ENCODE measurements at regions not wholly inside any gene's neighbourhood (a gene's known extent, or its start where the extent isn't known, plus 50 kb on each side); places are given as distances from the start of the nearest gene placed in this dataset.

DNA sequence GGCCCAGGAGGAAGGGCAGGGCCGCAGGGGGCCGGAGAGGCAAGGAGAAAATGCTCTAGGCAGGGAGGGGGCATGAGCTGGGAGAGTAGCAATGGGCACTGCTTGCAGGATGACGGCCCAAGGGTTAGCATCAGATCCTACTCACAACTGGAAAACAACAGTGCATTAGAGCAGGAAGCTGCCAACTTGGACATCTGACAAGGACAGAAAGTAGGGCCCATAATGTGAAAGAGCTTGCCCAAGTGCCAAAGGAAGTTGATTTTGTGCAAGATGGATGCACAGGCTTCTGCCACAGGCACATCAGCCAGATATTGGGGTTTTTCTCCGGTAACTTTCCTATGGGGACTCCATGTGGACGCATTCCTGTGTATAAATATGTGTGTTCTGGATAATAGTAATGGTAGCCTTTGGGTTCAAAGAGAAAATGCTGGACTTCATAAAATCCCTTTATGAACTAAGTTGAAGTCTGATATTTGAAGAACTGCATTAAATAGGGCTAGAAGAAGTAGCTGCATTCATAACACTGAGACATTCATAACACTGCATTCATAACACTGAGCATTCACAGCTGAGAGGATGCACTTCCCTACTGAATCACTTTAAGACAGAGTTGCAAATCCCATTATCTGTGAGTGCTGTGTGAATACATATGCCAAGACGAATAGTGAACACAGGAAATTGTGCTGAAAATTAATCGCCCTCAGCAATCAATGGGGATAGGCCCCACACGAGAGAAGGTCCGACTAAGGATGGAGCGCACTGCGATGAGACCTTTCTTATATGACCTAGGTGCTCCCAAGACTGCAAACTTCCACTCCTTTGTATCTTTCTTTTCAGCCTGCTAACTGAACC, 235.6 kb upstream of the PRDM1 start:
- Histone ChIP-seq H3K9me3 (ENCODE audit: control insufficient read depth in 4 of 4, low read length in 3 of 4) (no peaks in the 10 kb centered on the region), H3K36me3 (ENCODE audit: control insufficient read depth in 4 of 4, insufficient read depth in 3 of 4, low read depth in 1 of 4, low read length in 3 of 4) (no peaks in the 10 kb centered on the region), H3K27ac (ENCODE audit: low read depth in 1 of 2, low read length in 2 of 2) (no peak overlapping the region), H3K4me3 (ENCODE audit: low read depth in 1 of 3, low read length in 3 of 3) (no peak overlapping the region), H3K4me1 (ENCODE audit: control insufficient read depth in 4 of 4, insufficient read depth in 4 of 4, low read length in 3 of 4) (no peaks in the 10 kb centered on the region), H3K9ac (ENCODE audit: low read depth in 1 of 2, low read length in 2 of 2) (no peak overlapping the region), H3K27me3 (ENCODE audit: control insufficient read depth in 4 of 4, insufficient read depth in 4 of 4, low read length in 3 of 4) (no peaks in the 10 kb centered on the region)
- TF ChIP-seq FOXA2 (IDR thresholded peaks at IDR 0.05) (no peak), HNF4A (conservative IDR thresholded peaks at IDR 0.05) (no peak), SP1 (IDR thresholded peaks at IDR 0.05) (no peak), FOXA1 (IDR thresholded peaks at IDR 0.05) (no peak), RAD21 (IDR thresholded peaks at IDR 0.05) (no peak), RXRA (IDR thresholded peaks at IDR 0.05) (no peak)
- TF ChIP-seq, protein P1, sequence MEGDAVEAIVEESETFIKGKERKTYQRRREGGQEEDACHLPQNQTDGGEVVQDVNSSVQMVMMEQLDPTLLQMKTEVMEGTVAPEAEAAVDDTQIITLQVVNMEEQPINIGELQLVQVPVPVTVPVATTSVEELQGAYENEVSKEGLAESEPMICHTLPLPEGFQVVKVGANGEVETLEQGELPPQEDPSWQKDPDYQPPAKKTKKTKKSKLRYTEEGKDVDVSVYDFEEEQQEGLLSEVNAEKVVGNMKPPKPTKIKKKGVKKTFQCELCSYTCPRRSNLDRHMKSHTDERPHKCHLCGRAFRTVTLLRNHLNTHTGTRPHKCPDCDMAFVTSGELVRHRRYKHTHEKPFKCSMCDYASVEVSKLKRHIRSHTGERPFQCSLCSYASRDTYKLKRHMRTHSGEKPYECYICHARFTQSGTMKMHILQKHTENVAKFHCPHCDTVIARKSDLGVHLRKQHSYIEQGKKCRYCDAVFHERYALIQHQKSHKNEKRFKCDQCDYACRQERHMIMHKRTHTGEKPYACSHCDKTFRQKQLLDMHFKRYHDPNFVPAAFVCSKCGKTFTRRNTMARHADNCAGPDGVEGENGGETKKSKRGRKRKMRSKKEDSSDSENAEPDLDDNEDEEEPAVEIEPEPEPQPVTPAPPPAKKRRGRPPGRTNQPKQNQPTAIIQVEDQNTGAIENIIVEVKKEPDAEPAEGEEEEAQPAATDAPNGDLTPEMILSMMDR (IDR thresholded peaks at IDR 0.05; ENCODE audit: low read depth, low read length, missing input control), result no peak
- WGBS, result 86% methylated on average over 11 of the region's 11 CpGs
- DNase-seq (ENCODE audit: low spot score), result no peak

DNA sequence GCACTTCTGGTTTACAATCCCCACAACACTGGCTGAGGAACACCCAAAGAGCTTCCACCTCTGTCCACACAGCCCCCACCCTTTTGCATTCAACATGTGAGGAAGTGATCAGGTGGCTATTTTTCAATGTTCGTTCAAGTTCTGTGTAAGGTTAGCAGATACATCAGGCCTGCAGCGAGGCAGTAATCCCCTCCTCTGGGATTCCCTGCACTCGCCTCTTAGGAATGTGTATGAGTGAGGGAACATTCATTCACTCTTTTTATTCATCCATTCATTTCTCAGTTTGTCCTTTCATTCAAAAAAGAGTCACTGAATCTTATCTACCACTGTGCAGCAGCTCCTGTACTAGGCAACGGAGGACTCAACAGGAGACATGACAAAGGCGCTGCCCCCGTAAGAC, 236.4 kb upstream of the PRDM1 start:
- no peak for DNase-seq (ENCODE audit: low spot score)
- TF ChIP-seq TAF1 (conservative IDR thresholded peaks at IDR 0.05), result no peak
- TF ChIP-seq SP1 (IDR thresholded peaks at IDR 0.05), result no peak
- no peak for TF ChIP-seq RAD21 (IDR thresholded peaks at IDR 0.05)
- TF ChIP-seq, protein P2, sequence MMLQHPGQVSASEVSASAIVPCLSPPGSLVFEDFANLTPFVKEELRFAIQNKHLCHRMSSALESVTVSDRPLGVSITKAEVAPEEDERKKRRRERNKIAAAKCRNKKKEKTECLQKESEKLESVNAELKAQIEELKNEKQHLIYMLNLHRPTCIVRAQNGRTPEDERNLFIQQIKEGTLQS (IDR thresholded peaks at IDR 0.05), result no peak
- TF ChIP-seq HNF4G (IDR thresholded peaks at IDR 0.05), result no peak
- Histone ChIP-seq H3K4me3 (ENCODE audit: low read depth in 1 of 3, low read length in 3 of 3) (no peak overlapping the region), H3K36me3 (ENCODE audit: control insufficient read depth in 4 of 4, insufficient read depth in 3 of 4, low read depth in 1 of 4, low read length in 3 of 4) (no peaks in the 10 kb centered on the region), H3K4me1 (ENCODE audit: control insufficient read depth in 4 of 4, insufficient read depth in 4 of 4, low read length in 3 of 4) (no peaks in the 10 kb centered on the region), H3K9ac (ENCODE audit: low read depth in 1 of 2, low read length in 2 of 2) (no peak overlapping the region), H3K27me3 (ENCODE audit: control insufficient read depth in 4 of 4, insufficient read depth in 4 of 4, low read length in 3 of 4) (no peaks in the 10 kb centered on the region), H3K9me3 (ENCODE audit: control insufficient read depth in 4 of 4, low read length in 3 of 4) (no peaks in the 10 kb centered on the region), H3K27ac (ENCODE audit: low read depth in 1 of 2, low read length in 2 of 2) (no peak overlapping the region)
- WGBS, result 93% methylated on average over 6 of the region's 6 CpGs

DNA sequence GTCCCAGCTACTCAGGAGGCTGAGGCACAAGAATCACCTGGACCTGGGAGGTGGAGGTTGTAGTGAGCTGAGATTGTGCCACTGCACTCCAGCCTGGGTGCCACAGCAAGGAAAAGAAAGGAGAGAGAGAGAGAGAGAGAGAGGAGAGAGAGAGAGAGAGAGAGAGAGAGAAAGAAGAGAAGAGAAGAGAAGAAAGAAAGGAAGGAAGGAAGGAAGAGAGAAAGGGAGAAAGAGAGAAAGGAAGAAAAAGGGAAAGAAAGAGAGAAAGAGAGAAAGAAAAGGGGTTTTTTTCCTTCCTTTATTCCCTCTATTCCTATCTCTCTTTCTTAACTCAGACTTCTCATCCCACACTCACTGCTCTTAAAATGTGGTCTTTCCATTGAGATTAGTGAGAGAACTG, 238.7 kb upstream of the PRDM1 start:
- no peaks in the 10 kb centered on the region for H3K27me3 ChIP-seq (ENCODE audit: control insufficient read depth in 4 of 4, insufficient read depth in 4 of 4, low read length in 3 of 4)
- no peak overlapping the region for H3K4me3 ChIP-seq (ENCODE audit: low read depth in 1 of 3, low read length in 3 of 3)
- H3K9me3 ChIP-seq (ENCODE audit: control insufficient read depth in 4 of 4, low read length in 3 of 4), result no peaks in the 10 kb centered on the region
- no peak overlapping the region for H3K9ac ChIP-seq (ENCODE audit: low read depth in 1 of 2, low read length in 2 of 2)
- H3K36me3 ChIP-seq (ENCODE audit: control insufficient read depth in 4 of 4, insufficient read depth in 3 of 4, low read depth in 1 of 4, low read length in 3 of 4), result no peaks in the 10 kb centered on the region
- no peaks in the 10 kb centered on the region for H3K4me1 ChIP-seq (ENCODE audit: control insufficient read depth in 4 of 4, insufficient read depth in 4 of 4, low read length in 3 of 4)
- H3K27ac ChIP-seq (ENCODE audit: low read depth in 1 of 2, low read length in 2 of 2), result no peak overlapping the region
- no peak for DNase-seq (ENCODE audit: low spot score)
- no peak for TF ChIP-seq JUND (IDR thresholded peaks at IDR 0.05)
- TF ChIP-seq RXRA (IDR thresholded peaks at IDR 0.05), result no peak
- TF ChIP-seq FOXA2 (IDR thresholded peaks at IDR 0.05), result no peak
- TF ChIP-seq, protein P3, sequence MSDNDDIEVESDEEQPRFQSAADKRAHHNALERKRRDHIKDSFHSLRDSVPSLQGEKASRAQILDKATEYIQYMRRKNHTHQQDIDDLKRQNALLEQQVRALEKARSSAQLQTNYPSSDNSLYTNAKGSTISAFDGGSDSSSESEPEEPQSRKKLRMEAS (IDR thresholded peaks at IDR 0.05), result no peak
- no peak for TF ChIP-seq RAD21 (IDR thresholded peaks at IDR 0.05)
- TF ChIP-seq YY1 (IDR thresholded peaks at IDR 0.05), result no peak
- TF ChIP-seq FOXA1 (IDR thresholded peaks at IDR 0.05), result no peak
- no peak for TF ChIP-seq HNF4G (IDR thresholded peaks at IDR 0.05)
- no peak for TF ChIP-seq NR2F2 (IDR thresholded peaks at IDR 0.05)
- TF ChIP-seq TAF1 (conservative IDR thresholded peaks at IDR 0.05), result no peak
- TF ChIP-seq, protein P4, sequence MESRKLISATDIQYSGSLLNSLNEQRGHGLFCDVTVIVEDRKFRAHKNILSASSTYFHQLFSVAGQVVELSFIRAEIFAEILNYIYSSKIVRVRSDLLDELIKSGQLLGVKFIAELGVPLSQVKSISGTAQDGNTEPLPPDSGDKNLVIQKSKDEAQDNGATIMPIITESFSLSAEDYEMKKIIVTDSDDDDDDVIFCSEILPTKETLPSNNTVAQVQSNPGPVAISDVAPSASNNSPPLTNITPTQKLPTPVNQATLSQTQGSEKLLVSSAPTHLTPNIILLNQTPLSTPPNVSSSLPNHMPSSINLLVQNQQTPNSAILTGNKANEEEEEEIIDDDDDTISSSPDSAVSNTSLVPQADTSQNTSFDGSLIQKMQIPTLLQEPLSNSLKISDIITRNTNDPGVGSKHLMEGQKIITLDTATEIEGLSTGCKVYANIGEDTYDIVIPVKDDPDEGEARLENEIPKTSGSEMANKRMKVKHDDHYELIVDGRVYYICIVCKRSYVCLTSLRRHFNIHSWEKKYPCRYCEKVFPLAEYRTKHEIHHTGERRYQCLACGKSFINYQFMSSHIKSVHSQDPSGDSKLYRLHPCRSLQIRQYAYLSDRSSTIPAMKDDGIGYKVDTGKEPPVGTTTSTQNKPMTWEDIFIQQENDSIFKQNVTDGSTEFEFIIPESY (IDR thresholded peaks at IDR 0.05), result no peak
- TF ChIP-seq, protein P2 (IDR thresholded peaks at IDR 0.05), result no peak
- TF ChIP-seq HNF4A (conservative IDR thresholded peaks at IDR 0.05), result no peak
- TF ChIP-seq, protein P5, sequence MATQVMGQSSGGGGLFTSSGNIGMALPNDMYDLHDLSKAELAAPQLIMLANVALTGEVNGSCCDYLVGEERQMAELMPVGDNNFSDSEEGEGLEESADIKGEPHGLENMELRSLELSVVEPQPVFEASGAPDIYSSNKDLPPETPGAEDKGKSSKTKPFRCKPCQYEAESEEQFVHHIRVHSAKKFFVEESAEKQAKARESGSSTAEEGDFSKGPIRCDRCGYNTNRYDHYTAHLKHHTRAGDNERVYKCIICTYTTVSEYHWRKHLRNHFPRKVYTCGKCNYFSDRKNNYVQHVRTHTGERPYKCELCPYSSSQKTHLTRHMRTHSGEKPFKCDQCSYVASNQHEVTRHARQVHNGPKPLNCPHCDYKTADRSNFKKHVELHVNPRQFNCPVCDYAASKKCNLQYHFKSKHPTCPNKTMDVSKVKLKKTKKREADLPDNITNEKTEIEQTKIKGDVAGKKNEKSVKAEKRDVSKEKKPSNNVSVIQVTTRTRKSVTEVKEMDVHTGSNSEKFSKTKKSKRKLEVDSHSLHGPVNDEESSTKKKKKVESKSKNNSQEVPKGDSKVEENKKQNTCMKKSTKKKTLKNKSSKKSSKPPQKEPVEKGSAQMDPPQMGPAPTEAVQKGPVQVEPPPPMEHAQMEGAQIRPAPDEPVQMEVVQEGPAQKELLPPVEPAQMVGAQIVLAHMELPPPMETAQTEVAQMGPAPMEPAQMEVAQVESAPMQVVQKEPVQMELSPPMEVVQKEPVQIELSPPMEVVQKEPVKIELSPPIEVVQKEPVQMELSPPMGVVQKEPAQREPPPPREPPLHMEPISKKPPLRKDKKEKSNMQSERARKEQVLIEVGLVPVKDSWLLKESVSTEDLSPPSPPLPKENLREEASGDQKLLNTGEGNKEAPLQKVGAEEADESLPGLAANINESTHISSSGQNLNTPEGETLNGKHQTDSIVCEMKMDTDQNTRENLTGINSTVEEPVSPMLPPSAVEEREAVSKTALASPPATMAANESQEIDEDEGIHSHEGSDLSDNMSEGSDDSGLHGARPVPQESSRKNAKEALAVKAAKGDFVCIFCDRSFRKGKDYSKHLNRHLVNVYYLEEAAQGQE (IDR thresholded peaks at IDR 0.05), result no peak
- no peak for TF ChIP-seq EGR1 (IDR thresholded peaks at IDR 0.05; ENCODE audit: low read depth in 2 of 2)
- TF ChIP-seq GABPA (IDR thresholded peaks at IDR 0.05 in 1 of 2, conservative IDR thresholded peaks at IDR 0.05 in 1 of 2), result no peak
